ENCODE measurements at regions not wholly inside any gene's neighbourhood (a gene's known extent, or its start where the extent isn't known, plus 50 kb on each side); places are given as distances from the start of the nearest gene placed in this dataset.

DNA sequence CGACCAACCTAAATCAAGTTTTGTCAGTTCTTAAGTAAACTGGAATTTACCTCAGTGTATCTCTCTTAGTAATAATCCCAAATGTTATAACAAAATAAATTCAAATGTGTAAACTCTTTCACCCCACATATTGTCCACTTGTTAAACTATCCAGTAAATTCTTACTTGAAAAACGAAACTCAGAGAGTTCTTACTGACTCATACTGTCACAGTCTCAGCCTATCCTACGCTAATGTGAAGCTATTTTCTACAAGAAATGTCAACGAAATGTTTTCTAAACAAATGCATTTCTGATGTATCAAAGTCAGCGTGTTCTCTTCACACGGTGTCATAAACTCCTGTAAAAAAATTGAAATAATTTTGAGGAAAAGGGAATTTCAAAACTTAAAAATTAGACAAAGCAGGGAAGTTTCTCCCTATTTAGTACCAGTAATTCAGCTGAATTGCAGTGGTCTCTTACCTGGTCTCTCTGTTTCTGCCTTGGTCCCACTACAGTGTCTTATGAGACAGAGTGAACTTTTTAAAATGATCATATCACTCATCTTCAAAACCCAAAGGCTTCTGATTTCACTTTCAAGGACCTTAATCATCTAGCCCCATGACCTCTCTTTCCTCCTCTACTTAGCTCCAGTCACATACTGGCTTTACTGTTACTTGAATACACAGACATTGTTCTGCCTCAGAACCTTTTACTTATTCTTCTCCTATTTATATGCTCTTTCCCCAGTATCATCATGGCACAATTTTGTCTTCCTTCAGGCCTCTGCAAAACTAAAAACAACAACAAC, 63.3 kb downstream of the DCAF8L1 start:
- in situ Hi-C loops (cut with MboI) (no loop called here), intact Hi-C loops (cut with micrococcal nuclease; ENCODE audit: unreplicated experiment) (no loop called here)
- 37% methylated on average over 6 of the region's 6 CpGs for WGBS (ENCODE audit: insufficient coverage, insufficient replicate concordance, low lambda C conversion rate, missing lambda C conversion rate)
- ChIA-PET CTCF (interaction anchor here (0.6 to 0.8 kb wide), 2 partner anchors 25 to 234 kb away, joined by 3 read pairs; no protein-coding TSS in a partner anchor), RAD21 (ENCODE audit: unreplicated experiment) (no interaction called here), POLR2A (no interaction called here), SMC1A (ENCODE audit: uncharacterized antibody, unreplicated experiment) (interaction anchor here (0.7 to 1.6 kb wide), 4 partner anchors 17 to 41 kb away, joined by 3 to 5 read pairs (median 4); no protein-coding TSS in a partner anchor)
- H3K4me1 ChIP-seq (ENCODE audit: control insufficient read depth, insufficient read depth, low read length): no peaks in the 10 kb centered on the region
- no peaks in the 10 kb centered on the region for H3K27me3 ChIP-seq (replicated peaks in 1 of 2; ENCODE audit: control insufficient read depth in 2 of 2, insufficient read depth in 2 of 2, low read length in 1 of 2)
- H3K4me2 ChIP-seq (ENCODE audit: control insufficient read depth, insufficient read depth): no peak overlapping the region
- BruUV-seq (replicated peaks): no TSS peak
- H3K79me2 ChIP-seq (ENCODE audit: control insufficient read depth, insufficient read depth, low read length): no peaks in the 10 kb centered on the region
- no peaks in the 10 kb centered on the region for H3K36me3 ChIP-seq (ENCODE audit: control insufficient read depth in 2 of 2, insufficient read depth in 2 of 2, low read length in 1 of 2)
- no peak overlapping the region for H3K4me3 ChIP-seq
- H2AFZ ChIP-seq (ENCODE audit: control insufficient read depth, low read depth, low read length): no peak overlapping the region
- ATAC-seq (peak; percentile 59), DNase-seq (ENCODE audit: low read depth, low spot score) (no peak), FAIRE-seq (no peak)
- TF ChIP-seq, protein P1, sequence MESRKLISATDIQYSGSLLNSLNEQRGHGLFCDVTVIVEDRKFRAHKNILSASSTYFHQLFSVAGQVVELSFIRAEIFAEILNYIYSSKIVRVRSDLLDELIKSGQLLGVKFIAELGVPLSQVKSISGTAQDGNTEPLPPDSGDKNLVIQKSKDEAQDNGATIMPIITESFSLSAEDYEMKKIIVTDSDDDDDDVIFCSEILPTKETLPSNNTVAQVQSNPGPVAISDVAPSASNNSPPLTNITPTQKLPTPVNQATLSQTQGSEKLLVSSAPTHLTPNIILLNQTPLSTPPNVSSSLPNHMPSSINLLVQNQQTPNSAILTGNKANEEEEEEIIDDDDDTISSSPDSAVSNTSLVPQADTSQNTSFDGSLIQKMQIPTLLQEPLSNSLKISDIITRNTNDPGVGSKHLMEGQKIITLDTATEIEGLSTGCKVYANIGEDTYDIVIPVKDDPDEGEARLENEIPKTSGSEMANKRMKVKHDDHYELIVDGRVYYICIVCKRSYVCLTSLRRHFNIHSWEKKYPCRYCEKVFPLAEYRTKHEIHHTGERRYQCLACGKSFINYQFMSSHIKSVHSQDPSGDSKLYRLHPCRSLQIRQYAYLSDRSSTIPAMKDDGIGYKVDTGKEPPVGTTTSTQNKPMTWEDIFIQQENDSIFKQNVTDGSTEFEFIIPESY (IDR thresholded peaks at IDR 0.05): no peak
- TF ChIP-seq NFYB (IDR thresholded peaks at IDR 0.05; ENCODE audit: insufficient read depth, low read depth, low read length): no peak
- TF ChIP-seq GATAD2B (conservative IDR thresholded peaks at IDR 0.05; ENCODE audit: low read depth): no peak
- no peak for TF ChIP-seq RUNX3 (IDR thresholded peaks at IDR 0.05; ENCODE audit: low read length)
- TF ChIP-seq HDAC6 (IDR thresholded peaks at IDR 0.05; ENCODE audit: unreplicated experiment): no peak
- TF ChIP-seq, protein P2, sequence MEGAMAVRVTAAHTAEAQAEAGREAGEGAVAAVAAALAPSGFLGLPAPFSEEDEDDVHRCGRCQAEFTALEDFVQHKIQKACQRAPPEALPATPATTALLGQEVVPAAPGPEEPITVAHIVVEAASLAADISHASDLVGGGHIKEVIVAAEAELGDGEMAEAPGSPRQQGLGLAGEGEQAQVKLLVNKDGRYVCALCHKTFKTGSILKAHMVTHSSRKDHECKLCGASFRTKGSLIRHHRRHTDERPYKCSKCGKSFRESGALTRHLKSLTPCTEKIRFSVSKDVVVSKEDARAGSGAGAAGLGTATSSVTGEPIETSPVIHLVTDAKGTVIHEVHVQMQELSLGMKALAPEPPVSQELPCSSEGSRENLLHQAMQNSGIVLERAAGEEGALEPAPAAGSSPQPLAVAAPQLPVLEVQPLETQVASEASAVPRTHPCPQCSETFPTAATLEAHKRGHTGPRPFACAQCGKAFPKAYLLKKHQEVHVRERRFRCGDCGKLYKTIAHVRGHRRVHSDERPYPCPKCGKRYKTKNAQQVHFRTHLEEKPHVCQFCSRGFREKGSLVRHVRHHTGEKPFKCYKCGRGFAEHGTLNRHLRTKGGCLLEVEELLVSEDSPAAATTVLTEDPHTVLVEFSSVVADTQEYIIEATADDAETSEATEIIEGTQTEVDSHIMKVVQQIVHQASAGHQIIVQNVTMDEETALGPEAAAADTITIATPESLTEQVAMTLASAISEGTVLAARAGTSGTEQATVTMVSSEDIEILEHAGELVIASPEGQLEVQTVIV (IDR thresholded peaks at IDR 0.05; ENCODE audit: borderline replicate concordance, partially characterized antibody): no peak
- TF ChIP-seq ZNF384 (IDR thresholded peaks at IDR 0.05; ENCODE audit: borderline replicate concordance, low read depth, low read length): no peak
- TF ChIP-seq CHD1 (IDR thresholded peaks at IDR 0.05; ENCODE audit: low read depth, low read length): no peak
- TF ChIP-seq ZNF217 (IDR thresholded peaks at IDR 0.05): no peak
- TF ChIP-seq STAT1 (conservative IDR thresholded peaks at IDR 0.05): no peak
- no peak for TF ChIP-seq POLR2AphosphoS2 (IDR thresholded peaks at IDR 0.05; ENCODE audit: low read depth, low read length)
- TF ChIP-seq BHLHE40 (IDR thresholded peaks at IDR 0.05; ENCODE audit: borderline replicate concordance in 1 of 2, low read depth in 2 of 2, low read length in 1 of 2): no peak
- TF ChIP-seq, protein P3, sequence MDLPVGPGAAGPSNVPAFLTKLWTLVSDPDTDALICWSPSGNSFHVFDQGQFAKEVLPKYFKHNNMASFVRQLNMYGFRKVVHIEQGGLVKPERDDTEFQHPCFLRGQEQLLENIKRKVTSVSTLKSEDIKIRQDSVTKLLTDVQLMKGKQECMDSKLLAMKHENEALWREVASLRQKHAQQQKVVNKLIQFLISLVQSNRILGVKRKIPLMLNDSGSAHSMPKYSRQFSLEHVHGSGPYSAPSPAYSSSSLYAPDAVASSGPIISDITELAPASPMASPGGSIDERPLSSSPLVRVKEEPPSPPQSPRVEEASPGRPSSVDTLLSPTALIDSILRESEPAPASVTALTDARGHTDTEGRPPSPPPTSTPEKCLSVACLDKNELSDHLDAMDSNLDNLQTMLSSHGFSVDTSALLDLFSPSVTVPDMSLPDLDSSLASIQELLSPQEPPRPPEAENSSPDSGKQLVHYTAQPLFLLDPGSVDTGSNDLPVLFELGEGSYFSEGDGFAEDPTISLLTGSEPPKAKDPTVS (IDR thresholded peaks at IDR 0.05; ENCODE audit: low read depth, low read length): no peak
- no peaks in the 10 kb centered on the region for H4K20me1 ChIP-seq (ENCODE audit: control insufficient read depth, insufficient read depth)
- no peaks in the 10 kb centered on the region for H3K9me3 ChIP-seq (replicated peaks; ENCODE audit: control insufficient read depth, insufficient read depth, low read length)
- H3K9ac ChIP-seq (ENCODE audit: control insufficient read depth, insufficient read depth, low read length): no peak overlapping the region
- no peak overlapping the region for H3K27ac ChIP-seq (ENCODE audit: control insufficient read depth, insufficient read depth)

All from GM12878 (cell line).